Retinal pigment epithelial cell (primary cell): ENCODE measurements at regions not wholly inside any gene's neighbourhood (a gene's known extent, or its start where the extent isn't known, plus 50 kb on each side); places are given as distances from the start of the nearest gene placed in this dataset.

Source experiments
- DNase-seq: peaks from one replicate; pipeline ENCODE4 v3.0.0-alpha.2; 2010; ENCODE audit warnings: low read depth
- H3K4me3 ChIP-seq: 2 replicates; pipeline ENCODE4 v1.5.1; 2011; ENCODE audit warnings: mild to moderate bottlenecking, low read length, control low read depth, moderate library complexity
- CTCF ChIP-seq: conservative IDR thresholded peaks from 2 replicates; pipeline ENCODE4 v1.5.1; 2011; ENCODE audit warnings: low read depth, low read length, control low read depth, inconsistent platforms

GRCh38 chr3:30462721-30463470 is 143.5 kb upstream of the TGFBR2 start:
- no peak for TF ChIP-seq CTCF
- H3K4me3 ChIP-seq: no peak overlapping the region
- DNase-seq: no peak

DNA sequence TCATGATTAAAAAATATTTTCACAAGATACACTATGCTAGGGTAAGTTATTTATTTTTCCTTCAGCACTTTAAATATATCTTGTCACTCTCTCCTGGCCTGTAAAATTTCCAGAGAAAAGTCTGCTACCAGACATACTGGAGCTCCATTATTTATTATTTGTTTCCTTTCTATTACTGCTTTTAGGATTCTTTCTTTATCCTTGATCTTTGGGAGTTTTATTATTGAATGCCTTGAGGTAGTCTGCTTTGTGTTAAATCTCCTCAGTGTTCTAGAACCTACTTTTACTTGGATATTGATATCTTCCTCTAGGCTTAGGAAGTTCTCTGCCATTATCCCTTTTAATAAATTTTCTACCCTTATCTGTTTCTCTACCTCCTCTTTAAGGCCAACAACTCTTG is 142.0 kb upstream of the TGFBR2 start:
- TF ChIP-seq CTCF: no peak

GRCh38 chr3:30465454-30465853 is 140.9 kb upstream of the TGFBR2 start:
- no peak overlapping the region for H3K4me3 ChIP-seq
- DNase-seq: no peak
- TF ChIP-seq CTCF: no peak

More for the DNA sequence above, 142.0 kb upstream of the TGFBR2 start:
- H3K4me3 ChIP-seq: no peak overlapping the region
- DNase-seq: no peak

- TF ChIP-seq CTCF: no peak
- no peak for DNase-seq
These were observed 138.7 kb upstream of the TGFBR2 start for GRCh38 chr3:30467596-30468238.

GRCh38 chr3:30469133-30469532 is 137.3 kb upstream of the TGFBR2 start:
- TF ChIP-seq CTCF: no peak
- H3K4me3 ChIP-seq: no peak overlapping the region
- DNase-seq: no peak

More at GRCh38 chr3:30467596-30468238, 138.7 kb upstream of the TGFBR2 start:
- no peak overlapping the region for H3K4me3 ChIP-seq

DNA sequence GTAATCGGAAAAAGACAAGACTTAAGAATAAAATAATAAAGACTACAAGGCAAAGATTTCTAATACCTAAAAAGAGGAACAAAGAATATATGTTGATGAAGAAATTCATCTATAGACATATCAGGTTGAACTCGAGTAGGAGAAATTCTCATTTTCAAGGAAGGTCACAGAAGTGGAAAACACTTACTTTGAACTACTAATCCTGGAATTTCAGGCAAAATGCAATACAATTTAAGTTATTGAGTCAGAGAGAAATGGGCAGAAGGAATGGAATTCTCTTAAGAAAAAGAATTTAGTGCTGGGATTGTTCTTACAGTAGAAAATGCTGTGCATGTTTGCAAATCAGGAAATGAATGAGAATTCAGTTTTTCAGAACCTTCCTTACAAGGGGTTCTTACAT is 135.9 kb upstream of the TGFBR2 start:
- H3K4me3 ChIP-seq: no peak overlapping the region
- no peak for DNase-seq
- no peak for TF ChIP-seq CTCF

DNA sequence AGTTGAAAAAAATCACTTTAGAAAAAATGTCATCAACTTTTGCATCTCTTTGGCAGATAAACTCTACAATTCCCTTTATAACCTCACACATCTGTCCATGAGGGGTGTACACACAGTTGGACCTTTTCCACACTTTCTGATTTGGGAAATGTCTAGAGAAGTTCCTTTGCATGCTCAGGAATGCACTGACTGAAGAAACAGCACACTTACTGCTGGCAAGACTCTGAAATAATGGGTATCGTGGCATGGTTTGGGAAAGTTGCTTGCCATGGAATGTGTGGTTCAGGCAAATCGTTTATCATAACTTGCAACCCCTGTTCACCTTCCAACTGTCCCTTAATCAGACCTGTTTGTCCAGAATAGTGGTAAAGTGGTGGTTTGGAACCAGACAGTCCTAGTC is 135.3 kb upstream of the TGFBR2 start:
- H3K4me3 ChIP-seq: no peak overlapping the region
- DNase-seq: no peak
- TF ChIP-seq CTCF: no peak
